Neural cell (in vitro differentiated cells): ENCODE measurements at regions not wholly inside any gene's neighbourhood (a gene's known extent, or its start where the extent isn't known, plus 50 kb on each side); places are given as distances from the start of the nearest gene placed in this dataset.

ENCODE experiments used
- H2AFZ ChIP-seq: fragments of 200-600, 300-800 bp; sonication (generic), shearing (Covaris generic); 2 replicates; pipeline ENCODE4 v1.6.0; 2014; ENCODE audit warnings: low read depth, mild to moderate bottlenecking, antibody characterized with exemption, low read length, moderate library complexity
- H3F3A ChIP-seq: fragments of 200-600 bp; shearing (Covaris generic); 2 replicates; pipeline ENCODE4 v1.6.1; 2016; ENCODE audit warnings: mild to moderate bottlenecking, moderate library complexity, mixed read lengths, antibody characterized with exemption, low read length; ENCODE audit not compliant: insufficient read depth, poor library complexity, severe bottlenecking
- H3K27ac ChIP-seq: fragments of 200-600, 300-800 bp; sonication (generic), shearing (Covaris generic); 2 replicates; pipeline ENCODE4 v1.5.1; 2014; ENCODE audit warnings: mild to moderate bottlenecking, low read length, moderate library complexity
- H3K27me3 ChIP-seq: fragments of 300-800, 200-600 bp; sonication (generic), shearing (Covaris generic); 2 replicates; pipeline ENCODE4 v1.6.0; 2014; ENCODE audit warnings: mild to moderate bottlenecking, low read depth, low read length, moderate library complexity; ENCODE audit not compliant: insufficient read depth
- H3K36me3 ChIP-seq: fragments of 300-800, 200-600 bp; sonication (generic), shearing (Covaris generic); 2 replicates; pipeline ENCODE4 v1.5.1; 2014; ENCODE audit warnings: mild to moderate bottlenecking, antibody characterized with exemption, low read length, moderate library complexity; ENCODE audit not compliant: insufficient read depth
- H3K4me2 ChIP-seq: fragments of 300-800, 200-600 bp; sonication (generic), shearing (Covaris generic); 2 replicates; pipeline ENCODE4 v1.6.0; 2014; ENCODE audit warnings: mild to moderate bottlenecking, low read length
- H3K4me3 ChIP-seq: fragments of 300-800, 200-600 bp; sonication (generic), shearing (Covaris generic); 2 replicates; pipeline ENCODE4 v1.5.1; 2014; ENCODE audit warnings: mild to moderate bottlenecking, low read length, moderate library complexity
- H3K79me2 ChIP-seq: fragments of 200-600 bp; shearing (Covaris generic); replicated peaks from 2 replicates; pipeline ENCODE4 v1.6.0; 2014; ENCODE audit warnings: mild to moderate bottlenecking, low read length, moderate library complexity; ENCODE audit not compliant: insufficient read depth
- H3K9ac ChIP-seq: fragments of 300-800, 200-600 bp; sonication (generic), shearing (Covaris generic); 2 replicates; pipeline ENCODE4 v1.6.1; 2016; ENCODE audit warnings: mild to moderate bottlenecking, low read length, mixed read lengths
- H3K9me2 ChIP-seq: fragments of 200-600 bp; shearing (Covaris generic); 2 replicates; pipeline ENCODE4 v1.6.1; 2016; ENCODE audit warnings: mild to moderate bottlenecking, low read length, mixed read lengths; ENCODE audit not compliant: insufficient read depth
- H3K9me3 ChIP-seq: fragments of 200-600, 300-800 bp; sonication (generic), shearing (Covaris generic); 2 replicates; pipeline ENCODE4 v1.6.1; 2016; ENCODE audit warnings: mild to moderate bottlenecking, mixed run types, low read length, moderate library complexity, mixed read lengths
- H4K20me1 ChIP-seq: fragments of 200-600 bp; shearing (Covaris generic); 2 replicates; pipeline ENCODE4 v1.6.1; 2016; ENCODE audit warnings: mild to moderate bottlenecking, mixed run types; ENCODE audit not compliant: insufficient read depth
- CTCF ChIP-seq: fragments of 450-650 bp; IDR thresholded peaks from 2 replicates; pipeline ENCODE4 v1.5.1; 2014; ENCODE audit warnings: antibody characterized with exemption, mild to moderate bottlenecking, moderate library complexity; ENCODE audit not compliant: poor library complexity, severe bottlenecking
- EP300 ChIP-seq: fragments of 450-650 bp; conservative IDR thresholded peaks from 2 replicates; pipeline ENCODE4 v1.6.1; 2014; ENCODE audit warnings: antibody characterized with exemption, mild to moderate bottlenecking, moderate library complexity; ENCODE audit not compliant: poor library complexity, severe bottlenecking
- EZH2 ChIP-seq: fragments of 200-600, 300-800 bp; shearing (Covaris generic), sonication (generic); IDR thresholded peaks from 2 replicates; pipeline ENCODE4 v1.6.1; 2014; ENCODE audit warnings: antibody characterized with exemption, low read length, borderline replicate concordance, mild to moderate bottlenecking; ENCODE audit not compliant: insufficient read depth, poor library complexity, severe bottlenecking
- MXI1 ChIP-seq: fragments of 450-650 bp; conservative IDR thresholded peaks from 2 replicates; pipeline ENCODE4 v1.6.1; 2014; ENCODE audit warnings: antibody characterized with exemption, mild to moderate bottlenecking; ENCODE audit not compliant: poor library complexity, severe bottlenecking
- POLR2AphosphoS5 ChIP-seq: IDR thresholded peaks from 2 replicates; pipeline ENCODE4 v1.6.1; 2012
- RAD21 ChIP-seq: fragments of 450-650 bp; conservative IDR thresholded peaks from 2 replicates; pipeline ENCODE4 v1.6.1; 2014; ENCODE audit warnings: antibody characterized with exemption, mild to moderate bottlenecking, moderate library complexity
- REST ChIP-seq: IDR thresholded peaks from 2 replicates; pipeline ENCODE4 v1.6.1; 2012; ENCODE audit warnings: borderline replicate concordance
- SMC3 ChIP-seq: fragments of 450-650 bp; conservative IDR thresholded peaks from 2 replicates; pipeline ENCODE4 v1.6.1; 2014; ENCODE audit warnings: antibody characterized with exemption, mild to moderate bottlenecking, moderate library complexity; ENCODE audit not compliant: poor library complexity
- TAF1 ChIP-seq: IDR thresholded peaks from 2 replicates; pipeline ENCODE4 v1.6.1; 2012; ENCODE audit warnings: low read depth

- Histone ChIP-seq H3K9me2 (no peaks in the 10 kb centered on the region), H3K4me2 (no peak overlapping the region), H3K27me3 (no peaks in the 10 kb centered on the region), H3K79me2 (no peaks in the 10 kb centered on the region), H3K27ac (no peak overlapping the region), H2AFZ (no peak overlapping the region), H4K20me1 (no peaks in the 10 kb centered on the region), H3K9ac (no peak overlapping the region), H3K9me3 (no peaks in the 10 kb centered on the region), H3K4me3 (no peak overlapping the region), H3F3A (no peaks in the 10 kb centered on the region), H3K36me3 (no peaks in the 10 kb centered on the region)
- TF ChIP-seq TAF1 (no peak), MXI1 (no peak), SMC3 (no peak), POLR2AphosphoS5 (no peak), REST (no peak), CTCF (no peak), RAD21 (no peak), EP300 (no peak), EZH2 (no peak)
Measured at GRCh38 chr22:44590291-44590690, 92.3 kb upstream of the RTL6 start.

GRCh38 chr22:44589831-44590230 lies 91.8 kb upstream of the RTL6 start:
- no peak overlapping the region for H3K9ac ChIP-seq
- no peaks in the 10 kb centered on the region for H3K9me3 ChIP-seq
- no peaks in the 10 kb centered on the region for H3K27me3 ChIP-seq
- no peaks in the 10 kb centered on the region for H3K79me2 ChIP-seq
- no peaks in the 10 kb centered on the region for H4K20me1 ChIP-seq
- no peak overlapping the region for H2AFZ ChIP-seq
- no peak for TF ChIP-seq POLR2AphosphoS5
- TF ChIP-seq MXI1 = no peak
- no peak for TF ChIP-seq EZH2
- TF ChIP-seq RAD21 = no peak
- TF ChIP-seq CTCF = no peak
- no peak for TF ChIP-seq REST
- TF ChIP-seq SMC3 = no peak
- no peak for TF ChIP-seq TAF1
- no peak for TF ChIP-seq EP300
- no peak overlapping the region for H3K4me2 ChIP-seq
- no peaks in the 10 kb centered on the region for H3K36me3 ChIP-seq
- no peak overlapping the region for H3K27ac ChIP-seq
- H3K9me2 ChIP-seq = no peaks in the 10 kb centered on the region
- H3F3A ChIP-seq = no peaks in the 10 kb centered on the region
- no peak overlapping the region for H3K4me3 ChIP-seq
